ENCODE measurements at regions not wholly inside any gene's neighbourhood (a gene's known extent, or its start where the extent isn't known, plus 50 kb on each side); places are given as distances from the start of the nearest gene placed in this dataset.

GRCh38 chr15:59953392-59953883 lies 50.7 kb upstream of the FOXB1 start:
- Mint-ChIP-seq H3K9me3 (peaks cover 0 to 32% (median 13%) of the 10 kb centered on the region in 7 donors), H3K27me3 (peaks cover 0 to 25% (median 15%) of the 10 kb centered on the region in 3 donors), H3K4me3 (no peak overlapping the region), H3K36me3 (no peaks in the 10 kb centered on the region), H3K4me1 (no peaks in the 10 kb centered on the region), H3K27ac (no peak overlapping the region)
- DNase-seq (no peak), ATAC-seq (ENCODE audit: low read depth in 2 of 2) (no peak)

GRCh38 chr15:59952960-59953359 lies 51.2 kb upstream of the FOXB1 start:
- H3K4me1 Mint-ChIP-seq = no peaks in the 10 kb centered on the region
- no peaks in the 10 kb centered on the region for H3K36me3 Mint-ChIP-seq
- no peak overlapping the region for H3K27ac Mint-ChIP-seq
- peaks cover 0 to 25% (median 15%) of the 10 kb centered on the region in 3 donors for H3K27me3 Mint-ChIP-seq
- no peak overlapping the region for H3K4me3 Mint-ChIP-seq
- DNase-seq = no peak
- no peak for ATAC-seq (ENCODE audit: low read depth in 2 of 2)
- H3K9me3 Mint-ChIP-seq = peaks cover 0 to 27% (median 10%) of the 10 kb centered on the region in 7 donors

- DNase-seq (no peak), ATAC-seq (ENCODE audit: low read depth in 2 of 2) (no peak)
- Mint-ChIP-seq H3K4me1 (no peaks in the 10 kb centered on the region), H3K4me3 (no peak overlapping the region), H3K27ac (peak overlapping the region in 1 of 6 donors; percentile 80), H3K9me3 (peaks cover 0 to 11% (median 5%) of the 10 kb centered on the region in 7 donors), H3K27me3 (peaks cover 0 to 15% (median 14%) of the 10 kb centered on the region in 3 donors), H3K36me3 (no peaks in the 10 kb centered on the region)
Measured at GRCh38 chr15:59950603-59951388, 53.3 kb upstream of the FOXB1 start.

GRCh38 chr15:59948924-59949613 lies 55.0 kb upstream of the FOXB1 start:
- H3K4me3 Mint-ChIP-seq = no peak overlapping the region
- no peaks in the 10 kb centered on the region for H3K4me1 Mint-ChIP-seq
- H3K27me3 Mint-ChIP-seq = peaks cover under 1 to 17% (median 15%) of the 10 kb centered on the region in 3 donors
- DNase-seq (no peak), ATAC-seq (ENCODE audit: low read depth in 2 of 2) (no peak)
- H3K27ac Mint-ChIP-seq = no peak overlapping the region
- H3K36me3 Mint-ChIP-seq = no peaks in the 10 kb centered on the region
- H3K9me3 Mint-ChIP-seq = peaks cover 0 to 5% (median 0%) of the 10 kb centered on the region in 7 donors

- Mint-ChIP-seq H3K4me1 (no peaks in the 10 kb centered on the region), H3K9me3 (no peaks in the 10 kb centered on the region), H3K4me3 (no peak overlapping the region), H3K36me3 (no peaks in the 10 kb centered on the region), H3K27ac (no peak overlapping the region), H3K27me3 (peaks cover 8 to 15% (median 9%) of the 10 kb centered on the region in 3 donors)
- ATAC-seq (ENCODE audit: low read depth in 2 of 2) = no peak
- no peak for DNase-seq
Measured at GRCh38 chr15:59946084-59946483, 58.0 kb upstream of the FOXB1 start.

DNA sequence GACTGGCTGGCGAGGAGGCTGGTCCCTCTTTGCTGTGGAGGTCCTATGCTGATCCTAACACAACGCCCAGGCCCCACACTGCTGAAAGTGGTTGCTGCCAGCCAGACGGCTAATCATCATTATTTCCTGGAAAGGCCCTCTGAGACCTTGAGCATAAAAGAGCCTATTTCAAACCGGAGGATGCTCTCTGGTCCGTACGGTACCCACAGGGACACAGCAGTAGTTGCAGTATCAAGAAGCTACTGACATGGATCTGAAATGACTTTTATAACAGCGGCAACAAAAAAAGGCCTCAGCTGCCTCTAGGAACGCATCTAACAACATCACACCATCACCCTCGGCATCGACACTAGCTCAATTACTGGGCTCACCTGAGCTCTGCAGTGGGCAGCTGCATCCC lies 59.1 kb upstream of the FOXB1 start:
- no peaks in the 10 kb centered on the region for H3K9me3 Mint-ChIP-seq
- no peak for DNase-seq
- peaks cover 8 to 21% (median 16%) of the 10 kb centered on the region in 3 donors for H3K27me3 Mint-ChIP-seq
- H3K27ac Mint-ChIP-seq = no peak overlapping the region
- no peaks in the 10 kb centered on the region for H3K4me1 Mint-ChIP-seq
- no peaks in the 10 kb centered on the region for H3K36me3 Mint-ChIP-seq
- no peak for ATAC-seq (ENCODE audit: low read depth in 2 of 2)
- no peak overlapping the region for H3K4me3 Mint-ChIP-seq

- no peak overlapping the region for H3K27ac Mint-ChIP-seq
- no peaks in the 10 kb centered on the region for H3K4me1 Mint-ChIP-seq
- H3K27me3 Mint-ChIP-seq = peaks cover 8 to 24% (median 21%) of the 10 kb centered on the region in 3 donors
- H3K36me3 Mint-ChIP-seq = no peaks in the 10 kb centered on the region
- ATAC-seq (ENCODE audit: low read depth in 2 of 2) = no peak
- no peak overlapping the region for H3K4me3 Mint-ChIP-seq
- no peak for DNase-seq
- no peaks in the 10 kb centered on the region for H3K9me3 Mint-ChIP-seq
Measured at GRCh38 chr15:59941612-59942011, 62.5 kb upstream of the FOXB1 start.

DNA sequence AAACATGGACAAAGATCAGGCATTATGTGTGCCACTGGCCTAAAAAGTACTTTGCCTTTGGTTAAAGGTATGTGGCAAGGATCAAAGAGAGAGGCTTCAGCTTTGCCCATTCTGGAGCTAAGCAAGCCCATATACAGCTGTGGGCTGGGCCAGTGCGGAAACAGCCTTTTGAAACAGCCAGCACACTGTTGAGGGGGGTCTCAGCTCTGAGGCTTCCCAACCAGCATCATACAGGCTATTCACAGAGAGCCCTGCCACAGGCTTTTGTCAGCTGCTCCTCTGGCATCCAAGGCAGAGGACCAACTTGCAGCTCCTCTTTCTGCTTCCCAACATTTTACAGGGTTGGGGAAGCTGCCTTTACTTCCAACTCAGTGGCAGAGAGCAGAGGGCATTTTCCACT lies 63.2 kb upstream of the FOXB1 start:
- no peak for DNase-seq
- H3K27me3 Mint-ChIP-seq = peaks cover 8 to 24% (median 21%) of the 10 kb centered on the region in 3 donors

DNA sequence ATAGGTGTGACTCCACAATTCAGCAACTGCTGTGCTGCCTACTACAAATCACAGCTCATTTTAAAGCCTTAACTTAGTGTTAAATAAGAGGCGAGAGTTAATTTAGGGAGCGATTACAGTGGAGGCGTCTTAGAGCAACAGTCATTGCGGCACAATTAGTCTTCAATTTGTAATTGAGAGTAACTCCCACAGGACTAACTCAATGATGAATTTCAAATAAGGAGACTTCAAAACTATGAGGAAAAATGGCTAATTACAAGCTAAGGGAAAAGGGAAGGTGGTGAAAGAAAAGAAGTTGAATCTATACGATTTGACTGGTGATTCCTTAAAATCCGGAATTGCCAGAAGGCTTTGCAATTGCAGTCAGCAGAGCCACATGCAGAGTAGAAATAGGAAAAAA lies 63.7 kb upstream of the FOXB1 start:
- no peak for DNase-seq
- Mint-ChIP-seq H3K4me3 (no peak overlapping the region), H3K36me3 (no peaks in the 10 kb centered on the region), H3K9me3 (no peaks in the 10 kb centered on the region), H3K4me1 (no peaks in the 10 kb centered on the region), H3K27me3 (peaks cover 8 to 24% (median 21%) of the 10 kb centered on the region in 3 donors), H3K27ac (no peak overlapping the region)
- ATAC-seq (ENCODE audit: low read depth in 2 of 2) = no peak

More for the DNA sequence above, 63.2 kb upstream of the FOXB1 start:
- no peaks in the 10 kb centered on the region for H3K4me1 Mint-ChIP-seq
- H3K4me3 Mint-ChIP-seq = no peak overlapping the region
- no peaks in the 10 kb centered on the region for H3K36me3 Mint-ChIP-seq
- ATAC-seq (ENCODE audit: low read depth in 2 of 2) = no peak
- no peaks in the 10 kb centered on the region for H3K9me3 Mint-ChIP-seq
- H3K27ac Mint-ChIP-seq = no peak overlapping the region

- H3K9me3 Mint-ChIP-seq = no peaks in the 10 kb centered on the region
- peaks cover 3 to 22% (median 20%) of the 10 kb centered on the region in 3 donors for H3K27me3 Mint-ChIP-seq
- H3K36me3 Mint-ChIP-seq = no peaks in the 10 kb centered on the region
- DNase-seq (no peak), ATAC-seq (ENCODE audit: low read depth in 2 of 2) (no peak)
- H3K4me3 Mint-ChIP-seq = no peak overlapping the region
- H3K27ac Mint-ChIP-seq = no peak overlapping the region
- no peaks in the 10 kb centered on the region for H3K4me1 Mint-ChIP-seq
Measured at GRCh38 chr15:59936741-59937140, 67.4 kb upstream of the FOXB1 start.

DNA sequence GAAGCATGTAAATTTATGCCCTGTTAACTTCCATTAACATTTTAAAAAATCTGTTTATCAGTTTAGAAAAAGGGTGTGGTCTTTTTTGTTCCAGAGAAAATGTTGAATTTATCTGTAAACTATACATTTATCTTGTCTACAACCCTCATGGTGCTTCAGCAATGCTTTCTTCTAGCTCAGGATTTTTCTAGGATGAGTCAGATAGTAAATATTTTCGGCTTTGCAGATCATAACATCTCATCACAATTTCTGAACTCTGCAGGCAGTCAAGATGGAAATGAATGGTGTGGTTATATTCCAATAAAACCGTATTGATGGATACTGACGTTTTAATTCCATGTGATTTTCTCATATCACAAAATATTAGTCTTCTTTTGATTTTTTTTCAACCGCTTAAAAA lies 70.5 kb upstream of the FOXB1 start:
- DNase-seq (no peak), ATAC-seq (ENCODE audit: low read depth in 2 of 2) (no peak)
- Mint-ChIP-seq H3K4me1 (no peaks in the 10 kb centered on the region), H3K4me3 (no peak overlapping the region), H3K27ac (no peak overlapping the region), H3K27me3 (peaks cover 0 to 26% (median 17%) of the 10 kb centered on the region in 3 donors), H3K9me3 (no peaks in the 10 kb centered on the region), H3K36me3 (no peaks in the 10 kb centered on the region)

GRCh38 chr15:59931646-59932261 lies 72.4 kb upstream of the FOXB1 start:
- H3K36me3 Mint-ChIP-seq = no peaks in the 10 kb centered on the region
- peaks cover 4 to 33% (median 23%) of the 10 kb centered on the region in 3 donors for H3K27me3 Mint-ChIP-seq
- ATAC-seq (ENCODE audit: low read depth in 2 of 2) (no peak), DNase-seq (no peak)
- H3K27ac Mint-ChIP-seq = peak overlapping the region in 1 of 6 donors; percentile 18
- no peak overlapping the region for H3K4me3 Mint-ChIP-seq
- H3K9me3 Mint-ChIP-seq = no peaks in the 10 kb centered on the region
- no peaks in the 10 kb centered on the region for H3K4me1 Mint-ChIP-seq

DNA sequence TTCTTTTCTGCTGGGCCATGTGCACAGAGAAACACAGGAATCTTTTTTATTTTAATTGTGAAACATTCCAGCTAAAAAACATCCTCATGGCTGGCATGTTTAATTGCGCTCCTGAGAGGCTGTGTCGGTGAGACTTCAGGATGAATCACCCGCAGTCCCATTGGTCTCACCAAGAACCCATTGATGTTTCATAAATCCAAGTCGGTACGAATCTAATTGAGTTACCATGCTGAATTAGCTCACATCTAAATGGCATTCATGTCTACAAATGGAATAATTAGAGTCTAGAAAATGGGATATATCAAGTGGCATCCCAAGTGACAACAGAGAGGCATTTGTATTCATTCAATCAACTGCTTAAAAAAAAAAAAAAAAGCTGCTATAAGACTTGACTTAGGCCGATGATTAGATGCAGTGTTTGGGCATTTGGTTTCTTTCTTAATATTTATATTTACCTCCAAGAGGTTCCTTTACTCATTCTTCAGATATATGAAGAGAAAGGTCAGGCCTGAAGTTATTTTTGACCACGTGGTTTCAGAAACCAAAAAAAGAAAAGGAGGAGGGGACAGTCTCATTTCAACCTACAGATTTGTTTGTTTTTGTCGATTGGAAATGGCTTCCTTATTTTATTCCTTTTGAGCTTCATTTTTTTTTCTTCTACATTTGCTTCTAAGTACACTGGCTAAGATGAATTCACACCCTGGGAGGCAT lies 79.1 kb upstream of the FOXB1 start:
- Mint-ChIP-seq H3K27ac (no peak overlapping the region), H3K4me3 (no peak overlapping the region), H3K9me3 (peaks cover 0 to 4% (median 0%) of the 10 kb centered on the region in 7 donors), H3K4me1 (no peaks in the 10 kb centered on the region), H3K27me3 (peaks cover 15 to 32% (median 27%) of the 10 kb centered on the region in 3 donors), H3K36me3 (no peaks in the 10 kb centered on the region)
- ATAC-seq (ENCODE audit: low read depth in 2 of 2) = no peak
- no peak for DNase-seq

All from naive B cell (primary cell).